HL-60 (cell line): ENCODE measurements at regions not wholly inside any gene's neighbourhood (a gene's known extent, or its start where the extent isn't known, plus 50 kb on each side); places are given as distances from the start of the nearest gene placed in this dataset.

ENCODE experiments used
- POLR2AphosphoS5 ChIP-seq: IDR thresholded peaks from 2 replicates; pipeline ENCODE4 v1.6.1; 2012; ENCODE audit warnings: low read depth
- REST ChIP-seq: IDR thresholded peaks from 2 replicates; pipeline ENCODE4 v1.6.1; 2012; ENCODE audit warnings: low read depth; ENCODE audit not compliant: insufficient replicate concordance
- TF ChIP-seq, protein P1 (sequence below): IDR thresholded peaks from one replicate; pipeline ENCODE4 v1.5.1; 2011; ENCODE audit warnings: low read length, control low read depth, inconsistent platforms; ENCODE audit not compliant: insufficient read depth

DNA sequence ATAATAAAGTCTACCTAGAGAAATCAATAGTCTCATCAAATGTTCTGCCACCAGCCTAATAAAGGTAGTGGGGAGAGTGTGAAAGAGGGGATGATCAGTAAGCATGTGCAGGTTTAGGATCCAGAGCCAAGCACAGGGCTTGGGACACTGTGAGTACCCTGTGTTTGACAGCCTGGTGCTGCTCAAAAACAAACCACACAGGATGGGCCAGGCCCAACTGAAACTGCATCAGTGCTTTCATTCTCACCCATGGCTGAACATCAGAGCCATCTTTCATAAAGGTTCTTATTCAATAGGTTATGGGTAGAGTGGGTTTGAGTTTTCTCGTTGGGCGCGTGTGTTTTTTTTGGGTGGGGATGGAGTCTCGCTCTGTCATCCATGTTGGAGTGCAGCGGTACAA lies 87.3 kb upstream of the NHSL1 start:
- TF ChIP-seq, protein P1, sequence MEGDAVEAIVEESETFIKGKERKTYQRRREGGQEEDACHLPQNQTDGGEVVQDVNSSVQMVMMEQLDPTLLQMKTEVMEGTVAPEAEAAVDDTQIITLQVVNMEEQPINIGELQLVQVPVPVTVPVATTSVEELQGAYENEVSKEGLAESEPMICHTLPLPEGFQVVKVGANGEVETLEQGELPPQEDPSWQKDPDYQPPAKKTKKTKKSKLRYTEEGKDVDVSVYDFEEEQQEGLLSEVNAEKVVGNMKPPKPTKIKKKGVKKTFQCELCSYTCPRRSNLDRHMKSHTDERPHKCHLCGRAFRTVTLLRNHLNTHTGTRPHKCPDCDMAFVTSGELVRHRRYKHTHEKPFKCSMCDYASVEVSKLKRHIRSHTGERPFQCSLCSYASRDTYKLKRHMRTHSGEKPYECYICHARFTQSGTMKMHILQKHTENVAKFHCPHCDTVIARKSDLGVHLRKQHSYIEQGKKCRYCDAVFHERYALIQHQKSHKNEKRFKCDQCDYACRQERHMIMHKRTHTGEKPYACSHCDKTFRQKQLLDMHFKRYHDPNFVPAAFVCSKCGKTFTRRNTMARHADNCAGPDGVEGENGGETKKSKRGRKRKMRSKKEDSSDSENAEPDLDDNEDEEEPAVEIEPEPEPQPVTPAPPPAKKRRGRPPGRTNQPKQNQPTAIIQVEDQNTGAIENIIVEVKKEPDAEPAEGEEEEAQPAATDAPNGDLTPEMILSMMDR, result no peak
- no peak for TF ChIP-seq POLR2AphosphoS5
- no peak for TF ChIP-seq REST
